ENCODE measurements at regions not wholly inside any gene's neighbourhood (a gene's known extent, or its start where the extent isn't known, plus 50 kb on each side); places are given as distances from the start of the nearest gene placed in this dataset.

GRCh38 chr13:55087085-55087484 lies 2053.6 kb upstream of the PRR20A start:
- no peak for TF ChIP-seq CTCF (conservative IDR thresholded peaks at IDR 0.05; ENCODE audit: low read length)
- TF ChIP-seq EZH2phosphoT487 (IDR thresholded peaks at IDR 0.05; ENCODE audit: borderline replicate concordance, low read depth, low read length), result no peak
